ENCODE measurements at regions not wholly inside any gene's neighbourhood (a gene's known extent, or its start where the extent isn't known, plus 50 kb on each side); places are given as distances from the start of the nearest gene placed in this dataset.

GRCh38 chr22:49721211-49721763 lies 106.4 kb downstream of the BRD1 start:
- DNase-seq: no peak

GRCh38 chr22:49720279-49720959 lies 107.3 kb downstream of the BRD1 start:
- no peak for DNase-seq

- DNase-seq: no peak
These were observed 108.6 kb downstream of the BRD1 start for GRCh38 chr22:49719046-49719445.

- no peak for DNase-seq
These were observed 109.3 kb downstream of the BRD1 start for GRCh38 chr22:49718396-49718795.

- DNase-seq: no peak
These were observed 110.3 kb downstream of the BRD1 start for GRCh38 chr22:49717322-49717919.

- no peak for DNase-seq
These were observed 111.2 kb downstream of the BRD1 start for GRCh38 chr22:49716441-49716840.

GRCh38 chr22:49715450-49715849 lies 112.2 kb downstream of the BRD1 start:
- DNase-seq: no peak

GRCh38 chr22:49713003-49713402 lies 114.7 kb downstream of the BRD1 start:
- DNase-seq: no peak

- DNase-seq: no peak
These were observed 115.4 kb downstream of the BRD1 start for GRCh38 chr22:49712195-49712791.

GRCh38 chr22:49710746-49711145 lies 116.9 kb downstream of the BRD1 start:
- DNase-seq: no peak

- no peak for DNase-seq
These were observed 118.2 kb downstream of the BRD1 start for GRCh38 chr22:49709464-49709863.

- no peak for DNase-seq
These were observed 121.7 kb downstream of the BRD1 start for GRCh38 chr22:49705972-49706352.

- DNase-seq: no peak
These were observed 122.3 kb downstream of the BRD1 start for GRCh38 chr22:49705216-49705971.

GRCh38 chr22:49704345-49705215 lies 123.1 kb downstream of the BRD1 start:
- no peak for DNase-seq

- DNase-seq: no peak
These were observed 123.7 kb downstream of the BRD1 start for GRCh38 chr22:49703990-49704344.

GRCh38 chr22:49703505-49703904 lies 124.2 kb downstream of the BRD1 start:
- no peak for DNase-seq

GRCh38 chr22:49702068-49702397 lies 125.6 kb downstream of the BRD1 start:
- DNase-seq: no peak

GRCh38 chr22:49701380-49702067 lies 126.1 kb downstream of the BRD1 start:
- DNase-seq: no peak

GRCh38 chr22:49699928-49700498 lies 127.7 kb downstream of the BRD1 start:
- DNase-seq: no peak

GRCh38 chr22:49699476-49699875 lies 128.2 kb downstream of the BRD1 start:
- no peak for DNase-seq

All from amygdala (tissue), 56 donors.